GM21381 (cell line): ENCODE measurements at regions not wholly inside any gene's neighbourhood (a gene's known extent, or its start where the extent isn't known, plus 50 kb on each side); places are given as distances from the start of the nearest gene placed in this dataset.

Experiments used
- ATAC-seq: cut with Tn5 transposase; IDR thresholded peaks from one replicate; pipeline ENCODE4 v1.9.1; 2021; ENCODE audit warnings: mild to moderate bottlenecking, moderate library complexity; ENCODE audit not compliant: unreplicated experiment

- no peak for ATAC-seq
Observed at GRCh38 chr2:611519-611918, 65.7 kb downstream of the TMEM18 start.

- no peak for ATAC-seq
Observed at GRCh38 chr2:610491-610890, 66.7 kb downstream of the TMEM18 start.

GRCh38 chr2:609881-610280 lies 67.3 kb downstream of the TMEM18 start:
- ATAC-seq: no peak

- no peak for ATAC-seq
Observed at GRCh38 chr2:609449-609848, 67.8 kb downstream of the TMEM18 start.

GRCh38 chr2:608711-609110 lies 68.5 kb downstream of the TMEM18 start:
- ATAC-seq: no peak

GRCh38 chr2:608297-608696 lies 68.9 kb downstream of the TMEM18 start:
- no peak for ATAC-seq

GRCh38 chr2:607709-608108 lies 69.5 kb downstream of the TMEM18 start:
- no peak for ATAC-seq

- no peak for ATAC-seq
Observed at GRCh38 chr2:607172-607571, 70.0 kb downstream of the TMEM18 start.

- ATAC-seq: no peak
Observed at GRCh38 chr2:605674-606608, 71.3 kb downstream of the TMEM18 start.

- ATAC-seq: no peak
Observed at GRCh38 chr2:604854-605524, 72.2 kb downstream of the TMEM18 start.

GRCh38 chr2:604385-604784 lies 72.8 kb downstream of the TMEM18 start:
- ATAC-seq: no peak

GRCh38 chr2:603869-604268 lies 73.3 kb downstream of the TMEM18 start:
- ATAC-seq: no peak

GRCh38 chr2:603427-603826 lies 73.8 kb downstream of the TMEM18 start:
- ATAC-seq: no peak

- no peak for ATAC-seq
Observed at GRCh38 chr2:602571-603359, 74.4 kb downstream of the TMEM18 start.

- ATAC-seq: no peak
Observed at GRCh38 chr2:601806-602455, 75.3 kb downstream of the TMEM18 start.

GRCh38 chr2:601387-601698 lies 75.9 kb downstream of the TMEM18 start:
- ATAC-seq: no peak

- ATAC-seq: no peak
Observed at GRCh38 chr2:600542-601386, 76.4 kb downstream of the TMEM18 start.

- no peak for ATAC-seq
Observed at GRCh38 chr2:599601-600000, 77.6 kb downstream of the TMEM18 start.

GRCh38 chr2:598058-598802 lies 79.0 kb downstream of the TMEM18 start:
- ATAC-seq: no peak
